ENCODE measurements at regions not wholly inside any gene's neighbourhood (a gene's known extent, or its start where the extent isn't known, plus 50 kb on each side); places are given as distances from the start of the nearest gene placed in this dataset.
"Not testable (repeated sequence)": the region's sequence is repeated elsewhere in the genome, so short reads cannot be mapped to it uniquely, and the experiment has no call there.

GRCh38 chr2:160826496-160826895, 332.9 kb upstream of the RBMS1 start:
- Mint-ChIP-seq H3K4me1 (ENCODE audit: low read depth) (no peaks in the 10 kb centered on the region), H3K27me3 (ENCODE audit: low read depth) (no peaks in the 10 kb centered on the region), H3K27ac (ENCODE audit: unreplicated experiment) (no peak overlapping the region), H3K36me3 (ENCODE audit: low read depth) (peaks cover 21% of the 10 kb centered on the region), H3K4me3 (ENCODE audit: unreplicated experiment) (no peak overlapping the region), H3K9me3 (ENCODE audit: low read depth) (peaks cover 50% of the 10 kb centered on the region)
- no peak for TF ChIP-seq CTCF (IDR thresholded peaks at IDR 0.05)
- no peak for DNase-seq (ENCODE audit: low spot score)

GRCh38 chr2:160828076-160828475, 332.2 kb upstream of the TANK start:
- DNase-seq (ENCODE audit: low spot score) = no peak
- Mint-ChIP-seq H3K4me3 (ENCODE audit: unreplicated experiment) (no peak overlapping the region), H3K27ac (ENCODE audit: unreplicated experiment) (no peak overlapping the region), H3K4me1 (ENCODE audit: low read depth) (no peaks in the 10 kb centered on the region), H3K27me3 (ENCODE audit: low read depth) (no peaks in the 10 kb centered on the region), H3K9me3 (ENCODE audit: low read depth) (peaks cover 38% of the 10 kb centered on the region), H3K36me3 (ENCODE audit: low read depth) (peaks cover 18% of the 10 kb centered on the region)
- TF ChIP-seq CTCF (IDR thresholded peaks at IDR 0.05) = no peak

GRCh38 chr2:160832381-160832780, 327.8 kb upstream of the TANK start:
- H3K36me3 Mint-ChIP-seq (ENCODE audit: low read depth); DNase-seq (ENCODE audit: low spot score); H3K4me3 Mint-ChIP-seq (ENCODE audit: unreplicated experiment); H3K27ac Mint-ChIP-seq (ENCODE audit: unreplicated experiment); H3K27me3 Mint-ChIP-seq (ENCODE audit: low read depth): not testable (repeated sequence)
- Mint-ChIP-seq H3K4me1 (ENCODE audit: low read depth) (peaks cover 13% of the 10 kb centered on the region), H3K9me3 (ENCODE audit: low read depth) (peaks cover 13% of the 10 kb centered on the region)

- H3K9me3 Mint-ChIP-seq (ENCODE audit: low read depth) = peaks cover 2% of the 10 kb centered on the region
- no peak for DNase-seq (ENCODE audit: low spot score)
- no peaks in the 10 kb centered on the region for H3K27me3 Mint-ChIP-seq (ENCODE audit: low read depth)
- H3K27ac Mint-ChIP-seq (ENCODE audit: unreplicated experiment) = no peak overlapping the region
- no peaks in the 10 kb centered on the region for H3K36me3 Mint-ChIP-seq (ENCODE audit: low read depth)
- H3K4me1 Mint-ChIP-seq (ENCODE audit: low read depth) = peaks cover 17% of the 10 kb centered on the region
- no peak overlapping the region for H3K4me3 Mint-ChIP-seq (ENCODE audit: unreplicated experiment)
- TF ChIP-seq CTCF (IDR thresholded peaks at IDR 0.05) = no peak
Measured at GRCh38 chr2:160835166-160835565, 325.1 kb upstream of the TANK start.

GRCh38 chr2:160836755-160837154, 323.5 kb upstream of the TANK start:
- H3K4me3 Mint-ChIP-seq (ENCODE audit: unreplicated experiment) = no peak overlapping the region
- peaks cover 17% of the 10 kb centered on the region for H3K4me1 Mint-ChIP-seq (ENCODE audit: low read depth)
- peak overlapping the region; percentile 84 for H3K27ac Mint-ChIP-seq (ENCODE audit: unreplicated experiment)
- peaks cover 2% of the 10 kb centered on the region for H3K36me3 Mint-ChIP-seq (ENCODE audit: low read depth)
- H3K27me3 Mint-ChIP-seq (ENCODE audit: low read depth) = no peaks in the 10 kb centered on the region
- TF ChIP-seq CTCF (IDR thresholded peaks at IDR 0.05) = no peak
- DNase-seq (ENCODE audit: low spot score) = no peak
- H3K9me3 Mint-ChIP-seq (ENCODE audit: low read depth) = peaks cover 11% of the 10 kb centered on the region

GRCh38 chr2:160837416-160837815, 322.8 kb upstream of the TANK start:
- H3K9me3 Mint-ChIP-seq (ENCODE audit: low read depth) = peaks cover 13% of the 10 kb centered on the region
- peak overlapping the region; percentile 84 for H3K27ac Mint-ChIP-seq (ENCODE audit: unreplicated experiment)
- TF ChIP-seq CTCF (IDR thresholded peaks at IDR 0.05) = no peak
- no peaks in the 10 kb centered on the region for H3K27me3 Mint-ChIP-seq (ENCODE audit: low read depth)
- H3K4me1 Mint-ChIP-seq (ENCODE audit: low read depth) = peaks cover 17% of the 10 kb centered on the region
- H3K4me3 Mint-ChIP-seq (ENCODE audit: unreplicated experiment) = no peak overlapping the region
- no peak for DNase-seq (ENCODE audit: low spot score)
- H3K36me3 Mint-ChIP-seq (ENCODE audit: low read depth) = peaks cover 2% of the 10 kb centered on the region
